Upper lobe of left lung (tissue), 6 donors: ENCODE measurements at regions not wholly inside any gene's neighbourhood (a gene's known extent, or its start where the extent isn't known, plus 50 kb on each side); places are given as distances from the start of the nearest gene placed in this dataset.

Source experiments
- ATAC-seq, 2 donors: fragments of 200-7000 bp; cut with Tn5 transposase; one replicate each; pipeline ENCODE4 v1.9.1; 2022; ENCODE audit warnings: mild to moderate bottlenecking in 2 of 2, moderate library complexity in 2 of 2; ENCODE audit not compliant: low FRiP score in 2 of 2
- DNase-seq, 2 donors: peaks; one replicate each; pipeline ENCODE4 v3.0.0-alpha.2; 2019 to 2020
- H3K27ac ChIP-seq, 4 donors: fragments of 200-600 bp; sonication (generic); one replicate each; pipeline ENCODE4 v1.5.1; 2016 to 2019
- H3K27me3 ChIP-seq, 4 donors: fragments of 200-600 bp; sonication (generic); one replicate each; pipeline ENCODE4 v1.5.1; 2017 to 2019
- H3K36me3 ChIP-seq, 4 donors: fragments of 200-600 bp; sonication (generic); one replicate each; pipeline ENCODE4 v1.5.1; 2016 to 2019
- H3K4me1 ChIP-seq, 4 donors: fragments of 200-600 bp; sonication (generic); one replicate each; pipeline ENCODE4 v1.5.1; 2018 to 2019
- H3K4me3 ChIP-seq, 4 donors: fragments of 200-600 bp; sonication (generic); one replicate each; pipeline ENCODE4 v1.5.1; 2017 to 2019; ENCODE audit warnings: mild to moderate bottlenecking in 2 of 4, moderate library complexity in 1 of 4
- H3K9me3 ChIP-seq, 4 donors: fragments of 200-600 bp; sonication (generic); one replicate each; pipeline ENCODE4 v1.5.1; 2018 to 2019
- CTCF ChIP-seq, 6 experiments: fragments of 450-650 bp in 4 of 6; fragments of 200-600 bp in 2 of 6; sonication (generic) in 2 of 6; IDR thresholded peaks; one replicate each; pipeline ENCODE4 v1.5.1; 2016 to 2019; ENCODE audit warnings: antibody characterized with exemption in 6 of 6
- EP300 ChIP-seq, 4 donors: sonication (generic); formaldehyde crosslinking; IDR thresholded peaks; one replicate each; pipeline ENCODE4 v1.5.1; 2017; ENCODE audit warnings: antibody characterized with exemption in 4 of 4, control low read depth in 2 of 4
- POLR2A ChIP-seq, 4 donors: fragments of 450-650 bp; IDR thresholded peaks; one replicate each; pipeline ENCODE4 v1.5.1; 2016 to 2017; ENCODE audit warnings: antibody characterized with exemption in 4 of 4, mild to moderate bottlenecking in 2 of 4
- POLR2AphosphoS5 ChIP-seq, 2 donors: sonication (generic); formaldehyde crosslinking; IDR thresholded peaks; one replicate each; pipeline ENCODE4 v1.5.1; 2017; ENCODE audit warnings: antibody characterized with exemption in 2 of 2
- WGBS, 2 donors: methylation state at CpG; one replicate each; pipeline ENCODE4 v1.1.5; 2017 to 2018; 5-methylcytosine and 5-hydroxymethylcytosine counted together
- donor health status: DM: no; HTN: no; CAD: no; lungs with moderate emphysema.
- donor health status: DM: no; HTN: yes; CAD: no; lungs with severe emphysema.

GRCh38 chr14:89490466-89490865 is 73.4 kb upstream of the FOXN3 start:
- no peak for TF ChIP-seq EP300 (IDR thresholded peaks at IDR 0.05)
- TF ChIP-seq CTCF (IDR thresholded peaks at IDR 0.05): no peak
- no peaks in the 10 kb centered on the region for H3K9me3 ChIP-seq
- H3K36me3 ChIP-seq: no peaks in the 10 kb centered on the region
- 92 to 94% methylated on average over 5 of the region's 5 CpGs for WGBS, 2 donors
- no peak overlapping the region for H3K27ac ChIP-seq
- no peaks in the 10 kb centered on the region for H3K4me1 ChIP-seq
- DNase-seq (no peak), ATAC-seq (no peak)
- H3K4me3 ChIP-seq: no peak overlapping the region
- no peaks in the 10 kb centered on the region for H3K27me3 ChIP-seq

- no peak overlapping the region for H3K4me3 ChIP-seq
- TF ChIP-seq EP300 (IDR thresholded peaks at IDR 0.05): no peak
- no peak for TF ChIP-seq POLR2AphosphoS5 (IDR thresholded peaks at IDR 0.05)
- TF ChIP-seq POLR2A (IDR thresholded peaks at IDR 0.05): no peak
- TF ChIP-seq CTCF (IDR thresholded peaks at IDR 0.05): no peak
- no peaks in the 10 kb centered on the region for H3K9me3 ChIP-seq
- H3K36me3 ChIP-seq: no peaks in the 10 kb centered on the region
- H3K27ac ChIP-seq: no peak overlapping the region
- ATAC-seq (no peak), DNase-seq (no peak)
- WGBS, 2 donors: 70 to 76% methylated on average over 17 of the region's 17 CpGs
- H3K27me3 ChIP-seq: no peaks in the 10 kb centered on the region
- H3K4me1 ChIP-seq: peaks cover 0 to 3% (median 0%) of the 10 kb centered on the region in 4 donors
Measured at GRCh38 chr14:89489761-89490437, 72.9 kb upstream of the FOXN3 start.

GRCh38 chr14:89486961-89487360 is 69.9 kb upstream of the FOXN3 start:
- TF ChIP-seq EP300 (IDR thresholded peaks at IDR 0.05): no peak
- TF ChIP-seq CTCF (IDR thresholded peaks at IDR 0.05): no peak
- no peak for TF ChIP-seq POLR2A (IDR thresholded peaks at IDR 0.05)
- TF ChIP-seq POLR2AphosphoS5 (IDR thresholded peaks at IDR 0.05): no peak
- peak overlapping the region in 2 of 4 donors; percentile 45 to 63 for H3K27ac ChIP-seq

GRCh38 chr14:89486505-89486904 is 69.5 kb upstream of the FOXN3 start:
- peak overlapping the region in 2 of 4 donors; percentile 45 to 63 for H3K27ac ChIP-seq
- no peaks in the 10 kb centered on the region for H3K9me3 ChIP-seq
- H3K36me3 ChIP-seq: no peaks in the 10 kb centered on the region
- DNase-seq: peak in 1 of 2 donors; percentile 29
- peak in 1 of 2 donors; percentile 66 for ATAC-seq
- WGBS, 2 donors: 77 to 79% methylated on average over 8 of the region's 8 CpGs
- TF ChIP-seq POLR2AphosphoS5 (IDR thresholded peaks at IDR 0.05): no peak
- no peak for TF ChIP-seq EP300 (IDR thresholded peaks at IDR 0.05)
- no peak for TF ChIP-seq CTCF (IDR thresholded peaks at IDR 0.05)
- TF ChIP-seq POLR2A (IDR thresholded peaks at IDR 0.05): no peak
- peaks cover 0 to 3% (median 0%) of the 10 kb centered on the region in 4 donors for H3K4me1 ChIP-seq
- no peak overlapping the region for H3K4me3 ChIP-seq
- no peaks in the 10 kb centered on the region for H3K27me3 ChIP-seq

More at GRCh38 chr14:89486961-89487360, 69.9 kb upstream of the FOXN3 start:
- peaks cover 0 to 3% (median 0%) of the 10 kb centered on the region in 4 donors for H3K4me1 ChIP-seq
- WGBS, 2 donors: 71 to 75% methylated on average over 8 of the region's 8 CpGs
- no peaks in the 10 kb centered on the region for H3K9me3 ChIP-seq
- H3K27me3 ChIP-seq: no peaks in the 10 kb centered on the region
- H3K4me3 ChIP-seq: no peak overlapping the region
- no peaks in the 10 kb centered on the region for H3K36me3 ChIP-seq
- ATAC-seq (peak in 1 of 2 donors; percentile 31), DNase-seq (no peak)

GRCh38 chr14:89485264-89485663 is 68.2 kb upstream of the FOXN3 start:
- TF ChIP-seq EP300 (IDR thresholded peaks at IDR 0.05): no peak
- no peak for TF ChIP-seq POLR2A (IDR thresholded peaks at IDR 0.05)
- no peak for TF ChIP-seq POLR2AphosphoS5 (IDR thresholded peaks at IDR 0.05)
- TF ChIP-seq CTCF (IDR thresholded peaks at IDR 0.05): no peak
- peaks cover 0 to 3% (median 0%) of the 10 kb centered on the region in 4 donors for H3K4me1 ChIP-seq
- no peaks in the 10 kb centered on the region for H3K9me3 ChIP-seq
- ATAC-seq (peak in 1 of 2 donors; percentile 55), DNase-seq (peak in 1 of 2 donors; percentile 33)
- H3K27me3 ChIP-seq: no peaks in the 10 kb centered on the region
- no peak overlapping the region for H3K4me3 ChIP-seq
- H3K27ac ChIP-seq: peak overlapping the region; percentile 4 to 59 (median 42)
- no peaks in the 10 kb centered on the region for H3K36me3 ChIP-seq
- 79 to 91% methylated on average over 2 of the region's 2 CpGs for WGBS, 2 donors
